DMS53 treated with DMSO at 0.1 percent for 48 hours (cell line): ENCODE measurements at regions not wholly inside any gene's neighbourhood (a gene's known extent, or its start where the extent isn't known, plus 50 kb on each side); places are given as distances from the start of the nearest gene placed in this dataset.
"Not testable (repeated sequence)": the region's sequence is repeated elsewhere in the genome, so short reads cannot be mapped to it uniquely, and the experiment has no call there.

Experiments used
- DNase-seq: peaks from one replicate; lab custom pipeline; 2025; ENCODE audit not compliant: unreplicated experiment; lab: John Stamatoyannopoulos, UW

DNA sequence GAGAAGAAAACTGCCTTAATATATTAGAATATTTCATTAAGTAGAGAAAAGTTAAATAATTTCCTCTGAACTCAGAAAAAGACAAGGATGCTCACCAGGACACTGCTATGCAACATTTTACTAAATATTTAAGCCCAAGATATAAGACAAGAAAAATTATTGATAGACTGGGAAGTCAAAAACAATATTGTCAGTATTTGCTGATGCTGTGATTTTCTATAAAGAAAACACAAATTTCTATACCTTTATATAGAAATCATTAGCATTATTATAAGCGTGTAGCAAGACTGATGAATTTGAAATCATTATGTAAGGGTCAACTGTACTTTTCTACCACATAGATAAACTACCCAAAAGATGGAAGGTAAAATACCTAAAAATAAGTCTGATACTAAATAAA, 451.0 kb downstream of the RNF144A start:
- no peak for DNase-seq

DNA sequence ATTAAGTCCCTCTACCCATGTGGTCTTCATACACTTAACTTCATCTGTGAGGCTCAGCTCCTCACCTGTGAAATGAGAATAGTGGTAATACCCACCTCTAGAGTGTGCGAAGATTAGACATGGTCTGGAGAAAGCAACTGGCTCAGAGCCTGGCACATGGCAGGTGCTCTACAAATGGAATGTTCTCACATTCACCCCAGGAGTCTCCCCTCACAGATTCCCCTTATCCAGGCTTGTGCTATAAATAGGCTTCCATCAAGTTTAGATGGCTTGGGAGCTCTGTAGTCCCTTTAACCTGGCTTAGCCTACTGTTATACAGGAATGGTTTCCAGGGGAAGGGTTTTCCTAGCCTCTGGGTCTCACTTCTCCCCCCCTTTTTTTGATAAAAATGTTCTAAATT, 455.9 kb downstream of the RNF144A start:
- DNase-seq = no peak

DNA sequence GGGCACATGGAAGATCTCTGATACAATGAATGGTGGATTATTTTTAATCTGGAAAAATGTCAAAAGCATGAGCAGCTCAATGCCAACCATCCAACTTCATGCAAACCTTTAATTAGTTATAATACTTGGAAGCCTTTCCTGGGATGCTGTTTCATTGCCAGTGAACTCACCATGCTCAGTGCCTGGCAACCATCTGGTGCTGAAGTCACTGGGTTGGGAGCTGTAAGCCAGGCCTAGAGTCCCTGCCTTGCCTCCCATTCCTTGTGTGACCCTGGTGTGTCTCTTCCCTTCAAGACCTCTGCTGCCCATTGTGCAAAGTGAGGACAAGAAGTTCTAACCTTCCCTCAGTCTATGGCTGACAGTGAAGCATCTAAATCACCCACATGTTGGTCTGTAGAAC, 458.7 kb downstream of the RNF144A start:
- no peak for DNase-seq

DNA sequence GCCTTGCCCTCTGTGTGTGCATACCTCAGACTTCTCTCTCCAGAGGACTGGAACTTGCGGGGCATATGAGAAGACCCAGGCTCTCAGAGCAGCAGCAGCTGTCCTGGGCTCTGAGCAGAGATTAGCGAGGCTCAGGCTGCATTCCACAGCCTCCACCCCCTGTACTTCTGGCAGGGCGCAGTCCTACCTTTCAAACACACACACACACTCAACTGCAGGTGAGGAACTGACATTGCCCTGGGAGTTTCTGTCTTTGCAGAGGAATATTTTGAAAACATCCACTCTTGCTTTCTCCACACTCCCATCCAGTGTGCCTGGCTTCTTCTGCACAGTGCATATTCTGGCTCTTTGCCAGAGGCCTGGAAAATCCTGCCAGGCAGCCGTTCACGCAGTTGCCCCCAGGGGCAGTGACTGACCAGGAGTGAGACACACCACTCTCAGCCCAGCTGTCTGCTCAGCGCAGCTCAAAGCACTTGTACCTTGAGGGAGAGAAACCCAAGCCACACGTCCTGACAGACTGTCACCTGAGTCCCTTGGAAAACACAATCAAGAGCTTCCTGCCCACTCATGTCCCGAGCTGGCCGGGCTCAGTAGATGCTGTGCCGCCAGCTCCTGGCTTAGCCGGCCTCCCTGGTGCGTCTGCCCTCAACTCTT, 460.8 kb downstream of the RNF144A start:
- DNase-seq = peak; percentile 78

DNA sequence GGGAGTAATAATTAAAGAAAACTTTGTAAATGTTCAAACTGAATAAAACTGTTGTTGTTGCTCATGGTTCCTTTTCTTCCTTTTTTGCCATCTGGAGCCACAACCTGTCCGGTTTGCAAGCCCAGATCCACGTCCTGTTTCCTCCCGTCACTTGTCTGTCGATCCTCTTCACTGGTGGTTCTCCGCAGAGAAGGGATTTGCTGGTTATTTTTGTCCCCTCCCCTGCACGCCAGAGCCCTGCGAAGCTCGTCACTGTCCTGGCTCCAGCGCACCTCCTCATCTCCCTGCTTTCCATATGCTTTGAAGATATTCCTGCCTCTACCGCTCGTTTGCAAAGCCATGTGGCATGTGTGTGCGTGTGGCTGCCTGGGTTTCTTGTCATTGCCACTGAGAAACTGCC, 461.4 kb downstream of the RNF144A start:
- DNase-seq = no peak

DNA sequence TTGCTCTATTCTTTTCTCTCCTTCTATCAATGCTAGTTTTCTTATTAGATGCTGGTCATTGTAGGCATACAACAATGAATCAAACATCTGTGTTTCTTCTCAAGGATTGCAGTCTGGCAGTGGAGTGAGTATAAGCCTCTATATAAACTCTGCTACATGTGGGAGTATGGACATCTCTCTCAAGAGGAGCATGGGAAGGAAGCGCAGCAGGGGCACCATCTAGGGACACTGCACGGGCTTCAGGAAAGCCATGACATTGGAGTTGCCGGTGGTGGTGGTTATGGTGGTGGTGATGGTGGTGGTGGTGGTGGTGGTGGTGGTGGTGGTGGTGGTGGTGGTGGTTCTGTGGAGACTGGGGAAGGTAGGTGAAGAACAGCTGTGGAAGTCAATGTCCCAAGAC, 462.6 kb downstream of the RNF144A start:
- DNase-seq = no peak

DNA sequence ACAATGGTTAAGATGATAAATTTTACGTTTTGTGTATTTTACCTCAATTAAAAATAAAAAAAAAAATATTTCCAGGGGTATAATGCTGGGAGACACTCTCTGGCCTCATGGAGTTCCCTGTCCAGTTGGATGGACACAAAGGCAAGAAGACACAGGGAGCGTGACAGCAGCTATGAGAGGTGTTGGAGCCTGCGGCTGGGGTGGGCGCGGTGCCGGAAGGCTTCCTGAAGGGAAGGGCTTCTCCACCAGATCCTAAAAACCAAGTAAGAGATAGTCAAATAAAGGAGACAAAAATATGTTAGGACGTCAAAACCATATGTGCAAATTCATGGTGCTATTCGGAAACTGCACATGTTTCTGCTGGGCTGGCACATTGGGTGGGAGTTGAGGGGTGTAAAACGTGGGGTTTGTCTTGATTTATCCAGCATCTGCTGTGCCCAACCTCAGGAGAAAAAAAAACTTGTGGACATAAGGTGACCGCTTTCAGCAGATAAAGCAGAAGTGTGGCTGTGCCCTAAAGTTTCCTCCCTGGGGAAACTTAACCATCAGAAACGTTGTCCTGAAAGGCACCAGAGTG, 467.6 kb downstream of the RNF144A start:
- DNase-seq = no peak

DNA sequence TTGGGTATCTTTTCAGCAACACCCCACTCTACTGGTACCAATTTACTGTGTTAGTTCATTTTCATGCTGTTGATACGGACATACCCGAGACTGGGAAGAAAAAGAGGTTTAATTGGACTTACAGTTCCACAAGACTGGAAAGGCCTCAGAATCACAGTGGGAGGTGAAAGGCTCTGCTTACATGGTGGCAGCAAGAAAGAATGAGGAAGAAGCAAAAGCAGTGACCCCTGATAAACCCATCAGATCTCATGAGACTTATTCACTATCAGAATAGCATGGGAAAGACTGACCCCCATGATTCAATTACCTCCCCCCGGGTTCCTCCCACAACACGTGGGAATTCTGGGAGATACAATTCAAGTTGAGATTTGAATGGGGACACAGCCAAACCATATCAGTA, 473.1 kb downstream of the RNF144A start:
- not testable (repeated sequence) for DNase-seq

DNA sequence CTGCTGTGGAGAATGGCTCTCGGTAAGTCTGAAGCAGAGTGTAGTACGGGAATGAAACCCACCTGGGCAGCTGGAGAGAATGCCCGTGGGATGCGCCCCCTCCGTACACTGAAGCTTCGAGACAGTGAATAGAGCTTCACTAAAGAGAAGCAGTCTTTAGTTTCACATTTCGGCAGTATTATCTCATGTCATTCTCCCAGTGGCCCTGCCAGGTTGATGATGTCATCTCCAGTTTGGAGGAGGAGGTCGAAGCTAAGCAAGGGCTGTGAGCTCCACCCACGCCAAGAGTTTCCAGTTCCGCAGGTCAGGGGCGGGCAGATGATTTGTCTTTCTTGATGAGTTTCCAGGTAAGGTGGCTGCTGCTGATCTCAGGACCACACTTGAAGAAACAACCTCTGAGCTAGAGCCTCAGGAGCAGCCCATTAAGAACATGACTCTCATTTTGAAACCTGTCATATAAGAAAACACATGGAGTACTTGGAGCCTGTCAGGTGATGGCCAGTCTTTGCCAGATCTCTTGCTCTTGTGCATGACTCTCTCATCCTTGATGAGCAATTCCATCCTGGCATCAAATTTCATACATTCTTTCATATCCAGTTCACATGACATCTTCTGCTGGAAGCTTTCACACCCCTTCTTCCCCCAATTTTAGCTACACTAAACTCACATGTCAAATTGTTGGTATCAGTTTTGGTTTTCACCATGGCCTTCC, 475.0 kb downstream of the RNF144A start:
- peak; percentile 13 for DNase-seq

DNA sequence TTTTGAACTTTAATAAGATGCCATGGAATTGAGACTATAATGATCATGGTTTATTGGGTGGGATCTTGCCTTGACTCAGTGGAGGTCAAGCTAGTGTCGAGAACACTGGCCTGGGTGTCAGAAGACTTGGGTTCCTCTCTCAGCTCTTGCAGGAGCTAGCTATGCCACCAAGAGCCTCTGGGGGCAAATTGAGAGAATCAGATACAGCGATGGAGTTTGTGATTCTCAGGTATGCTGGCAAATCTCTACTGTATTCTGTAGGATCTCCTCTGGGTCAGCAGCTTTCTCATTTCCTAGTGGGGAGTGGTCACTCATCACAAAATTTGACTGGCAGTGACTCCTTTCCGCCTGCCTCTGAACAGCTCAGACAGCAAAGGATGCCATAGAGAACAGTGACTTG, 477.0 kb downstream of the RNF144A start:
- no peak for DNase-seq

DNA sequence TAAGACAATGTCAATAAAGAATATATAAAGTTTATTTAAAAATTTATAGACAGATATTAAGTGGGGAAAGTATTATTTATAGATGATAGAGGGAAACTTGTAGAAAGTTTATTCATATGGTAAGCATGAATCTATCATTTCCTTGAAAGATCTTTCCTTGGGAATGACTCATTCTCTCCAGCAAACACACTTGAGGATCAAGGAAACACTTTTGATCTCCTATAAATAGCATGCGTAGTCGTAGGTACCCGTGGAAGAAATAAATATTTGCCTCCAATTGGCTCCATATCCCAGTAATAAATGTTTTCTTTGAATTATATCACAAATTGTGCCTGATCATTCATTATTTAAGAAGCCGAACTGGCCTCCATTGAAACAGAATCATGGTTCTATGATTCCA, 483.4 kb downstream of the RNF144A start:
- DNase-seq = no peak

DNA sequence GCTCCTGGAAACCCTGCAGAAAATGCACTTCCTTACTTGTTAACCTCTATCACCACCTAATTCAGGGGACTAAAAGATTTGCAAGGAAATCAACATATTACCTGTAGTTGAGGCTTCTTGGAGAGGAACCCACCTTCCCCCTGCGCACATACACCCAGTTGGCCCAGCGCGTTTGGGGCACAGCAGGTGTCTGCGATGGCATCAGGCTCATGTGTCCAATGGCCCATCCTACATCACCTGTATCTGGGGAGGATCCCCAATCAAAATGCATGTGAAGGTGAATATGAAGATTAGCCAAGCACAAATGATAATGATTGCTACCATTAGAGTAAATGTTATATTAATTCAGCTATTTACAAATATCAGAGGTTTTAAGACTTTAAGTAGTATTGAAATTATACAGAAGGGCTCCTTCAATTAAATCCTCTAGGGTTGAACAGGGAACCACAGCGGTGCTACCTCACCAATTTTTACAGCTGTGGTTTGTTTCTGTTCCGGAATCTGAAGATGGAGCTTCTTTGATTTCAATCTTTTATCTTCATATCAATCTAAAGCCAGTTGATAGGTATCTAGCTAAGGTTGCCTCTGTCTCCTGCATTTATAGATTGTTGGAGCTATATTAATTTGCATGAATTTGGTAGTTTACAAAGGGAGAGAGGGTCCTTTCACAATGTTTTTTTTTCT, 486.0 kb downstream of the RNF144A start:
- no peak for DNase-seq

DNA sequence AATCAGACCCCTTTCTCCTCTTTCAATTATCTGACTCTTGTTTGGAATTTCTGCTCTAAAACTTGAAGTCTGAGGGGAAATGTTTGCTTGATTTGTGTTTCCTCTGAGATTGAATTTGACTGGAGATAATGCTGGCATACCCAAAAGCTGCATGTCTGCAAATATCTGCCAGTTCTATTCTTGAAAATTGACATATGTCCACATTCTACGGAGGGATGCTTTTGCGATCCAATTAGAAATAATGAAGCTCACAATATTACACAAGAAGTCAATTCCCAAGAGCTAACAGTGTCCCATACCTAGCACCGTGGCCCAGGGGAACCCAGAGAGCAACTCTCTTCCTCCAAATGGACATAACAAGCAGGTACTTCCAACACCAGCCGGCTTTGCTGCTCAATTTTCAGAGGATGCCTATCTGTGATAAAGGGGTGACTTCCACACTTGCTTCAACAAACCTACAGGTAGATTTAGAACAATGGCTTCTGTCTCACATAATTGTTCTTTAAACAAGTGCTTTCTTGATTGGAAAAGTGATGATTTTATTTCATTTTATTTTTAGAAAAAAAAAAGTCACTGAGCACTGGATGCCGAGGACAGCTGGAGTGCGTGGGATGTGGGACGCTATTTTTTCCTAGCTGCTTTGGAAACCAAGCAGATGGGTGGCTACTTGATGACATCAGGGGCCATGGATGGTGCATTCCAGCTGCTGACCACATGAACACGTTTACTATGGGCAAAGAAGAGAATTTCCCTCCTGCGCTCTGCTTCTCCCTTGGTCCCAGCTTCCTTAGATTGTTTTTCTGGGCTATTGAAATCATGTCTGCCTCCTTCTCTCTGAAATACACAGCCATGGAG, 488.9 kb downstream of the RNF144A start:
- DNase-seq = no peak

DNA sequence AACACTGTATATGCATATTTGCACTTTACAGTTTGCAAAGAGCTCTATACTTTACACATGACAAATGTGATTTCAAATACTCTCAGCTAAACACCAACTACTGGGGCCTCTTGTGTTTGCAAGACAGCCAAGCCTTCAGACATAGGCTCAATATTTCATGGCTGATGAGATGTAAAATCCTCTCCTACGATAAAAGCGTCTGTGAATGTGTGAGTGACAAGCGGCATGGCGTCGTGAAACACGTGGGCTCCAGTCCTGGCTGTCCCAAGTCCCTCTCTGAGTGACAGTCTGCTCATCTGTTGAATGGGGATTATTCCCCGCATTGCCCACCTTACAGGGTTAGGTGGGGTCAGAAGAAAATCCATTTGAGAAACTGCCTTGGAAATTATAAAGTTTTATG, 489.8 kb downstream of the RNF144A start:
- DNase-seq = no peak

DNA sequence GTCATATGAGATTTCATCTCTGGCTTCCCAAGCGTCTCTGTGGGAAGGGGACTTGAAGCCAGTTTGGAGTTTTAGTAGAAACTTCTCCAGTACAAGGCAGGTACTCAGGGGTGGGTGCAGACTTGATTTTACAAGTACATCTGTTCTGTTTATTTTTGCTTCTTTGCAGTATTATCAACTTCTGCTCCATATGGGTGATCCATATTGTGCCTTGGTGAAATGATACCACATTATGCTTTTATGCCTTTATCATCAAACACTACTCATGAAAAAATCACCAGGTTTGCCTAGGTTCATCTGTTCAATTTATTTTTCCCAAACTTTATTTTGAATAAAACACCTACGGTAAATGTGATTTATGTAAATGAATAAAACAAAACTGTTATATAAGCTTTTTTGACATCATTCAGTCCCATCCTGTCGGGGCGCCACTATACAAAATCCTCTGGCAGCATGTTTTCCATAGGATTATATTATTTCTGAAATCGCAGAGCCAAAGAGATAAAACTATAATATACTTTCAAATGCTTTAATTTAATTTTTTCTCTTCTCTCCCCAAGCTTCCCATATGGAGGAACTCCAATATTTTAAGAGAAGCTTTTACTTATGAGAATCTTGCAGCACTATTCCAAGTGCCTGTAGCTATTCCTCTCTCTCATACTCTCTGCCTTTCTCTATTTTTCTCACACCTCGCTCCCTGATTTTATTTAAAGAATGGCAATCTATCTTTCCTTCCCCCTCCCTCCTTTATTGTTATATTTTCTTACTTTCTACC, 490.9 kb downstream of the RNF144A start:
- no peak for DNase-seq

DNA sequence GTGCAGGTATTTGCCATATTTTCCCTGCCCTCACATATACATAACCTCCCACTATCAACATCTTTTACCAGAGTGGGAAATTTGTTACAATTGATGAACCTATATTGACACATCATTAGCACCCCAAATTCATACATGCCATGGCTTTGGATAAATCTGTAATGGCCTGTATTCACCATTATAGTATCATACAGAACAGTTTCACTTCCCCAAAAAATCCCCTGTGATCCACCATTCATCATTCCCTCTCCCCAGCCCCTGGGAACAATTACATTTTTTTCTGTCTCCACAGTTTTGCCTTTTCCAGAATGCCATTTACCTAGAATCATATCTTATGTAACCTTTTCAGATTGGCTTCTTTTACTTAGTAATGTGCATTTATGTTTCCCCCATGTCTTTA, 494.5 kb downstream of the RNF144A start:
- no peak for DNase-seq

DNA sequence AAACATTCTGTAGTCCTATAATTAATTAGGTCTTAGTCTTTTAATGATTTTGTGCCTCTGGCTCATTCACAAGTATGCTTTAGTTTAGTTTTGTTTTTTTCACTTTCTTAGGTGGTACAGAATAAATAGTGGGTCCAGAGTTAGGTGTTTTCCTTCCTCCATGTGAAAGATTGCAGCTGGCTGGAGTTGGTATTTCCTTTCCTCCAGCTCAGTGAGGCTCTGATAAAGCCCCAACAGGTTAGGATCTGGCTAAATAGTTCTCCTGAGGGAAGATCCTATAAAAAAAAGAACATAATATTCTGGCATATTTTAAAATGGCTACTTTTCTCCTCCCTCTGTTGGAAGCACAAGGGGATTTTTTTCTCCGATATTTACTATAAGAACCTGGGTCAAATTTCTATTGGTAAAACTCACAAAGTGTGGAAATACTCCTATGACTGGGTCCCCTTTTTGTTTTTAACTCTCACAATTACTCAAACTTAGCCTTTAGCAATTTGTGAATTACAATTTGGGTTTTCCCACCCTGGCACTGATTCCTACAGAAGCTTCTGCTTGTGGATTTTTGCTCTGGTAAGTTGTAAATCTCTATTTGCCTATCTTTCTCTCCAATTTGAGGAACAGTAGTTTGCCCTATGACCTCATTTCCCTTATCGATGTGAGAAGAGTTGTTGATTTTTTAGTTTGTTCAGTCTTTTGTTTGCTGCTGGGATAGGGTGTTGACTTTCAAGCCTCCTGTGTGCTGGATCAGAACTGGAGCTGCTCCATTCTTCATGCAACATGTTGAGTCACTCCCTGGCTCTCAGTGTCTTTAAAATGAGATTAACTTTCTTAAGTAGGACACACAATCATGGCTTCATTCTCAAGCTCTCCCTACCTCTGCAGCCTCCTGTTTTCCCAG, 500.9 kb downstream of the RNF144A start:
- no peak for DNase-seq

DNA sequence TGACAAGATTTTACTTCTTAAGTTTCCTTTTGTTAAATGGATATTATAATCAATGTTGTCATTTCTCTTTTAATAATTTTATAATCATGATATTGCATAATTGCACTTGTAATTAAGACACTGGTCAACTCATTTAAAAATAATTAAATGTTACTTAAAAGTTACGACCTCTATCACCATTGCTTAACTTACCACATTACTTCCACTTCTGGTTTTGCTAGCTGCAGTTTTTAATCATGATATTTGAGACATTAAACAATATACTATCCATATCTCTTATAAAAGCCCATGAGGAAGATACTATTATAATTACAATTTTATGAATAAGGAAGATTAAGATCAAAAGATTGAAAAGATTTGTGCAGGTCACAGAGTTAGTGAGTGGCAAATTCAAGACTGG, 502.0 kb downstream of the RNF144A start:
- DNase-seq = no peak

DNA sequence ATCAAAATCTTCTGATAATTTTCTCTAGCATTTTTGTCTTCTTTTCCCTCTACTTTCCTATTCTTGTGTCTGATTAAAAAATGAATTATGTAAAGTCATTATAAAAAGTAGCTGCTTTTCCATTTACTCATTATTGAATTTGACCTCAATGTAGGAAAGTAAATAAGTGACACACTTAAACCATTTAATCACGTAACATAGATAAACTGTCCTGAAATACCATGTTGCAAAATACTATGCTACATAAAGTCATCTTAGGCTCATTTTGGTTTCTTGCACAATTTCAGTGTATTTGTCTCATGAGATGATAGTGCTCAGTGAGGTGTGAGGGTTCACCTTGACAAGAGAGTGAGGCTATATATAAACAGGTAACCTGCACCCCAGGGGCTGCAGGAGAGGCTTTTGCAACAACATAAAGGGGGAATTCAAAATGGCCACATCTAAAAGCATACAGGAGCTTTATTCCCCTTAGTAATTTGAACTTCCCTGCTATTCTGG, 502.7 kb downstream of the RNF144A start:
- no peak for DNase-seq
